ENCODE measurements at regions not wholly inside any gene's neighbourhood (a gene's known extent, or its start where the extent isn't known, plus 50 kb on each side); places are given as distances from the start of the nearest gene placed in this dataset.
"Not testable (repeated sequence)": the region's sequence is repeated elsewhere in the genome, so short reads cannot be mapped to it uniquely, and the experiment has no call there.

DNA sequence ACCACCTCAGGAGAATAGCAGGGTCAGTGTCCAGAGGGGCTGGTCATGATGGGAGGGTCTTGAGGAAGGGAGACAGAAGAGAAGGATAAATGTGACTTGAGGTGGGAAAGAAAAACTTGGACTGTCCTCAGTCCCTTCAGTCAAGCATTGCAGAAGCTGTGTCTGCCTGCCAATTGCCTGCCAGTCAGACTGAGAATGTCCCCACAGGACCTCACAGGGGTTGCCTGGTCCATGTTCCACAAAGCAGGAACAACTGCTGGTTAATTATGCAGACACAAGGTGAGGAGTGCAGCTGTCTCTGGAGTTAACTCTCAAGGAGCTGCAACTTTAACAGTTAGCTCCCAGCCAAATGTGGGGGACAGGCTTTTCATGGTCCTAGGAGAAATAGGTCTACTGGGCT is 75.7 kb downstream of the TRIM43 start:
- H3K36me3 ChIP-seq (ENCODE audit: insufficient read depth, low read length, poor library complexity, severe bottlenecking): no peaks in the 10 kb centered on the region
- ChIA-PET CTCF (no interaction called here), POLR2A (ENCODE audit: low non-redundant PET) (no interaction called here)
- intact Hi-C loops (cut with micrococcal nuclease; ENCODE audit: unreplicated experiment): no loop called here
- no peaks in the 10 kb centered on the region for H3K4me1 ChIP-seq (ENCODE audit: insufficient read depth, low read length, poor library complexity, severe bottlenecking)
- H3K4me3 ChIP-seq (ENCODE audit: low read depth, low read length, poor library complexity, severe bottlenecking): no peak overlapping the region
- H3K27me3 ChIP-seq (replicated peaks; ENCODE audit: insufficient read depth, low read depth, low read length, poor library complexity): peaks cover 4% of the 10 kb centered on the region
- no peak for DNase-seq (ENCODE audit: low spot score)
- H3K9me3 ChIP-seq (ENCODE audit: low read depth, low read length, poor library complexity, severe bottlenecking): no peaks in the 10 kb centered on the region
- no TSS peak for BruUV-seq (replicated peaks)
- TF ChIP-seq, protein P1, sequence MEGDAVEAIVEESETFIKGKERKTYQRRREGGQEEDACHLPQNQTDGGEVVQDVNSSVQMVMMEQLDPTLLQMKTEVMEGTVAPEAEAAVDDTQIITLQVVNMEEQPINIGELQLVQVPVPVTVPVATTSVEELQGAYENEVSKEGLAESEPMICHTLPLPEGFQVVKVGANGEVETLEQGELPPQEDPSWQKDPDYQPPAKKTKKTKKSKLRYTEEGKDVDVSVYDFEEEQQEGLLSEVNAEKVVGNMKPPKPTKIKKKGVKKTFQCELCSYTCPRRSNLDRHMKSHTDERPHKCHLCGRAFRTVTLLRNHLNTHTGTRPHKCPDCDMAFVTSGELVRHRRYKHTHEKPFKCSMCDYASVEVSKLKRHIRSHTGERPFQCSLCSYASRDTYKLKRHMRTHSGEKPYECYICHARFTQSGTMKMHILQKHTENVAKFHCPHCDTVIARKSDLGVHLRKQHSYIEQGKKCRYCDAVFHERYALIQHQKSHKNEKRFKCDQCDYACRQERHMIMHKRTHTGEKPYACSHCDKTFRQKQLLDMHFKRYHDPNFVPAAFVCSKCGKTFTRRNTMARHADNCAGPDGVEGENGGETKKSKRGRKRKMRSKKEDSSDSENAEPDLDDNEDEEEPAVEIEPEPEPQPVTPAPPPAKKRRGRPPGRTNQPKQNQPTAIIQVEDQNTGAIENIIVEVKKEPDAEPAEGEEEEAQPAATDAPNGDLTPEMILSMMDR (conservative IDR thresholded peaks at IDR 0.05; ENCODE audit: low read depth, low read length): no peak
- TF ChIP-seq EZH2 (IDR thresholded peaks at IDR 0.05; ENCODE audit: borderline replicate concordance, low read depth, low read length, poor library complexity, severe bottlenecking): no peak
- no peak overlapping the region for H3K27ac ChIP-seq (ENCODE audit: low read depth, low read length, poor library complexity, severe bottlenecking)

DNA sequence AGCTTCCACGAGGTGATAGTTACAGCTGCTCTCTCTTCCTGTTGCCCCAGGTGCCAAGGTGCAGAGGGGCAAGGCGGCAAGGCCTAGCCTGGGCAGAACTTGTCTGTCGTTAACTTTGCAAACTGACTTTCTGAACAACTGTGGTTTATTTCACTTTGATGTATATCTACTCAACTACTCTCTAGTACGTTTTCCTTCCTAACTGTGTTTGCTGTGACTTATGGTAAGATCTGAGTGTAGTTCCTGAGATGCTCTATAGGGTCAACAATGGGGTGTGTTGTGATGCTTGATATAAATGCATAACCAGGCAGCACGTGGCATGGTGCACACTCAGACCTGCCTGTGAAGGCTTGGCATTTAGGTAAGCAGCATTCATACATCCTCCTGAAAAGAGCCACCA is 77.1 kb downstream of the TRIM43 start:
- H3K4me1 ChIP-seq (ENCODE audit: insufficient read depth, low read length, poor library complexity, severe bottlenecking); DNase-seq (ENCODE audit: low spot score); CTCF ChIA-PET; H3K36me3 ChIP-seq (ENCODE audit: insufficient read depth, low read length, poor library complexity, severe bottlenecking); H3K9me3 ChIP-seq (ENCODE audit: low read depth, low read length, poor library complexity, severe bottlenecking); POLR2A ChIA-PET (ENCODE audit: low non-redundant PET); BruUV-seq (replicated peaks); H3K27me3 ChIP-seq (replicated peaks; ENCODE audit: insufficient read depth, low read depth, low read length, poor library complexity); H3K4me3 ChIP-seq (ENCODE audit: low read depth, low read length, poor library complexity, severe bottlenecking); intact Hi-C loops (cut with micrococcal nuclease; ENCODE audit: unreplicated experiment); H3K27ac ChIP-seq (ENCODE audit: low read depth, low read length, poor library complexity, severe bottlenecking): not testable (repeated sequence)

DNA sequence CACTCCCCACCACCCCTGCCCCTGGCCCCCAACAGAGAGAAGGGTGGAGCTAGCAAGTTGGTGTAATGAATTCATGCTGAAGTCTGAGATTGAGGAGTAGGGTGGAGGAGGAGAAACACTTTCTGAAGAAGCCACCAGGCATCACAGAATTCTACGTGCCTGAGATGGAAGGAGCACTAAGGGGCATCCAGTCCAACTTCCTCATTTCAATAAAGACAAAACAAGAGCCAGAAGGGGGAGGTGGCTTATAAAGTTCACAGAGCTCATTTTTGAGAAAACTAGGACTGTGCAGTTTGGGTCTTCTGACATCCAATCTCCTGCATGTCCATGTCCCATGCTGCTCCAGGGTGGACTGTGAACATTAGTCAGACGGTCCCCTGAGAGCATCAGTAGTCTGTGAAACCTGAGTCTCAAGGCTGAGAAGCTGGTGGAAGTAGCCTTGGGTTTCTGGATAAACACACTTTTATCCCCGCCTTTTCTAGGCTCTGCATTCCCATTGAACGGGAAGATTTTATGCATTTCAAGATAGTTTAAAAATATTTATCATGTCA is 77.7 kb downstream of the TRIM43 start:
- no peak for DNase-seq (ENCODE audit: low spot score)
- H3K27me3 ChIP-seq (replicated peaks; ENCODE audit: insufficient read depth, low read depth, low read length, poor library complexity): peaks cover 14% of the 10 kb centered on the region
- H3K4me1 ChIP-seq (ENCODE audit: insufficient read depth, low read length, poor library complexity, severe bottlenecking): no peaks in the 10 kb centered on the region

DNA sequence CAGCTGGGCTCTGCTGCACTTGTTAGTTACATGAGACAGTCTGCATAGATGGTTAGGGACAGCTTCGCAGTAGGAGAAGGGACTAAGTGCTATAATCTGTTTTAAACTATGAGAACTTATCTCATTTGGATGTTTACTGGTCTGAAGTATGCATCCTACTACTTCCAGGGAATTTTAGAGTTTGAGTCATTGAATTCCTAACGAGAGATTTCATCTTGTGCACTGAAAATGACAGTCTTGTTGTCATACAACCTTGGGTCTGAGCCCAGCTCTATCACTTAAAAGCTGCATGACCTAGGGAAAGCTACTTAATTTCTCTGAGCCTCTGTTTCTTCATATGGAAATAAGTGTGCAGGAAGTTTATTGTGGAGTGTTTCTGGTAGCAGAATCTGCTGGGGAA is 78.4 kb downstream of the TRIM43 start:
- Histone ChIP-seq H3K27me3 (replicated peaks; ENCODE audit: insufficient read depth, low read depth, low read length, poor library complexity) (peaks cover 17% of the 10 kb centered on the region), H3K36me3 (ENCODE audit: insufficient read depth, low read length, poor library complexity, severe bottlenecking) (no peaks in the 10 kb centered on the region), H3K9me3 (ENCODE audit: low read depth, low read length, poor library complexity, severe bottlenecking) (no peaks in the 10 kb centered on the region), H3K4me1 (ENCODE audit: insufficient read depth, low read length, poor library complexity, severe bottlenecking) (no peaks in the 10 kb centered on the region), H3K27ac (ENCODE audit: low read depth, low read length, poor library complexity, severe bottlenecking) (no peak overlapping the region), H3K4me3 (ENCODE audit: low read depth, low read length, poor library complexity, severe bottlenecking) (no peak overlapping the region)
- no peak for DNase-seq (ENCODE audit: low spot score)
- TF ChIP-seq EZH2 (IDR thresholded peaks at IDR 0.05; ENCODE audit: borderline replicate concordance, low read depth, low read length, poor library complexity, severe bottlenecking): no peak
- TF ChIP-seq, protein P1 (conservative IDR thresholded peaks at IDR 0.05; ENCODE audit: low read depth, low read length): no peak
- CTCF ChIA-PET: no interaction called here
- no TSS peak for BruUV-seq (replicated peaks)
- intact Hi-C loops (cut with micrococcal nuclease; ENCODE audit: unreplicated experiment): no loop called here
- POLR2A ChIA-PET (ENCODE audit: low non-redundant PET): no interaction called here

More for the DNA sequence above, 77.7 kb downstream of the TRIM43 start:
- Histone ChIP-seq H3K4me3 (ENCODE audit: low read depth, low read length, poor library complexity, severe bottlenecking) (no peak overlapping the region), H3K9me3 (ENCODE audit: low read depth, low read length, poor library complexity, severe bottlenecking) (no peaks in the 10 kb centered on the region), H3K36me3 (ENCODE audit: insufficient read depth, low read length, poor library complexity, severe bottlenecking) (no peaks in the 10 kb centered on the region), H3K27ac (ENCODE audit: low read depth, low read length, poor library complexity, severe bottlenecking) (no peak overlapping the region)
- intact Hi-C loops (cut with micrococcal nuclease; ENCODE audit: unreplicated experiment): no loop called here
- CTCF ChIA-PET: no interaction called here
- no peak for TF ChIP-seq EZH2 (IDR thresholded peaks at IDR 0.05; ENCODE audit: borderline replicate concordance, low read depth, low read length, poor library complexity, severe bottlenecking)
- TF ChIP-seq, protein P1 (conservative IDR thresholded peaks at IDR 0.05; ENCODE audit: low read depth, low read length): no peak
- BruUV-seq (replicated peaks): no TSS peak
- POLR2A ChIA-PET (ENCODE audit: low non-redundant PET): no interaction called here

Measured in A673 (cell line).